LNCAP (cell line): ENCODE measurements at regions not wholly inside any gene's neighbourhood (a gene's known extent, or its start where the extent isn't known, plus 50 kb on each side); places are given as distances from the start of the nearest gene placed in this dataset.

ENCODE experiments used
- TF ChIP-seq, protein P1 (sequence below): fragments of 450-650 bp; IDR thresholded peaks from 2 replicates; pipeline ENCODE4 v1.5.1; 2017; ENCODE audit warnings: mild to moderate bottlenecking

GRCh38 chr4:14222377-14223029, 595.0 kb upstream of the BOD1L1 start:
- TF ChIP-seq, protein P1, sequence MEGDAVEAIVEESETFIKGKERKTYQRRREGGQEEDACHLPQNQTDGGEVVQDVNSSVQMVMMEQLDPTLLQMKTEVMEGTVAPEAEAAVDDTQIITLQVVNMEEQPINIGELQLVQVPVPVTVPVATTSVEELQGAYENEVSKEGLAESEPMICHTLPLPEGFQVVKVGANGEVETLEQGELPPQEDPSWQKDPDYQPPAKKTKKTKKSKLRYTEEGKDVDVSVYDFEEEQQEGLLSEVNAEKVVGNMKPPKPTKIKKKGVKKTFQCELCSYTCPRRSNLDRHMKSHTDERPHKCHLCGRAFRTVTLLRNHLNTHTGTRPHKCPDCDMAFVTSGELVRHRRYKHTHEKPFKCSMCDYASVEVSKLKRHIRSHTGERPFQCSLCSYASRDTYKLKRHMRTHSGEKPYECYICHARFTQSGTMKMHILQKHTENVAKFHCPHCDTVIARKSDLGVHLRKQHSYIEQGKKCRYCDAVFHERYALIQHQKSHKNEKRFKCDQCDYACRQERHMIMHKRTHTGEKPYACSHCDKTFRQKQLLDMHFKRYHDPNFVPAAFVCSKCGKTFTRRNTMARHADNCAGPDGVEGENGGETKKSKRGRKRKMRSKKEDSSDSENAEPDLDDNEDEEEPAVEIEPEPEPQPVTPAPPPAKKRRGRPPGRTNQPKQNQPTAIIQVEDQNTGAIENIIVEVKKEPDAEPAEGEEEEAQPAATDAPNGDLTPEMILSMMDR, result no peak

DNA sequence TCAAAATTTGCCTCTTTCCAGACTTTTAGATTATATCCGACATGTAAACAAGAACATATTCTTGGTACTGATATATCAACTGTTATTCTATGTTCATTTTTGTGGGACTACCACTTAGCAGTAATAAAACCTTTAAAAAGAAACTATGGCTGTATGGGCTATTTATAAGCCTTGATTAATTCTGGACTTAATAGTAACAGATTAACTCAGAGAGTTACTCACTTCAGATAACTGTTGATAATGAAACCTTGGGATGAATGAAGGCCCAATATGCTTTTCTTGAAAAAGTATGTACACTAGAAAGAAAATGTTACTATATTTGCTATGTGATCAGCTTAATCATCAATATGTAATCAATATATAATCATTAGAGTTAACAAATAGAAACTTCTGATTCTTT, 595.9 kb upstream of the BOD1L1 start:
- TF ChIP-seq, protein P1, result no peak

GRCh38 chr4:14225688-14226207, 598.2 kb upstream of the BOD1L1 start:
- TF ChIP-seq, protein P1, result no peak

- TF ChIP-seq, protein P1, result no peak
These were observed 605.6 kb upstream of the BOD1L1 start for GRCh38 chr4:14233126-14233525.

GRCh38 chr4:14234307-14234706, 606.8 kb upstream of the BOD1L1 start:
- TF ChIP-seq, protein P1, result no peak

GRCh38 chr4:14236359-14236758, 608.8 kb upstream of the BOD1L1 start:
- TF ChIP-seq, protein P1, result no peak

GRCh38 chr4:14237911-14238310, 610.4 kb upstream of the BOD1L1 start:
- TF ChIP-seq, protein P1, result no peak

- TF ChIP-seq, protein P1, result no peak
These were observed 614.0 kb upstream of the BOD1L1 start for GRCh38 chr4:14241574-14241973.
